Stomach smooth muscle (tissue), 2 donors: ENCODE measurements at regions not wholly inside any gene's neighbourhood (a gene's known extent, or its start where the extent isn't known, plus 50 kb on each side); places are given as distances from the start of the nearest gene placed in this dataset.

Experiments
- H3K27ac ChIP-seq: one replicate; pipeline ENCODE4 v1.7.0; 2013; ENCODE audit warnings: mild to moderate bottlenecking, low read length, inconsistent platforms
- H3K27me3 ChIP-seq, 2 donors: one replicate each; pipeline ENCODE4 v1.7.0; 2013; ENCODE audit warnings: low read length in 2 of 2; ENCODE audit not compliant: insufficient read depth in 2 of 2, control insufficient read depth in 1 of 2
- H3K36me3 ChIP-seq, 2 donors: one replicate each; pipeline ENCODE4 v1.7.0; 2013; ENCODE audit warnings: low read length in 2 of 2; ENCODE audit not compliant: control insufficient read depth in 2 of 2, insufficient read depth in 2 of 2
- H3K4me1 ChIP-seq: one replicate; pipeline ENCODE4 v1.7.0; 2013; ENCODE audit warnings: low read length; ENCODE audit not compliant: control insufficient read depth, insufficient read depth
- H3K4me3 ChIP-seq, 2 donors: one replicate each; pipeline ENCODE4 v1.7.0; 2013; ENCODE audit warnings: low read length in 2 of 2
- H3K9ac ChIP-seq, 2 donors: one replicate each; pipeline ENCODE4 v1.7.0; 2013; ENCODE audit warnings: low read length in 2 of 2, mild to moderate bottlenecking in 1 of 2
- H3K9me3 ChIP-seq, 2 donors: one replicate each; pipeline ENCODE4 v1.7.0; 2013; ENCODE audit warnings: low read length in 2 of 2; ENCODE audit not compliant: control insufficient read depth in 2 of 2
- donor health status: healthy.
- donor health status: Pancreatic carcinoma.

DNA sequence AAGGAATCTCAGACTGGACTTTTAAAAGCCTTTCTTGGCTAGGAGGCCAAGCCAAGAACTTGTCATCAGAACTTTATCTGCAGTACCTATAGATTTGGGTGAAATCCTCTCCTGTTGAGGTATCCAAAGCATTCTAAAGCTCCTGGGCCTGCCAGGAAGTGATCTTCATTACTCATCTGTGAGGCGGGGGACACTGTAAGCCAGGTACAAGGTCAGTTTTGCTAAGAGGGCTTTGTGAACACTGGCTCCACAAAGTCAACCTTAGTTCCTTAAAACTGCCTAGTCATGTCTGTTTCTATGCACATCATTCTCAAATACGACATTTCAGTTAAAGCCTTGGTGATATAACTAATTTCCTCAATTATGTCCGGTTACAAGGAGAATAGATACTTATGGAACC, 236.7 kb downstream of the PIK3R1 start:
- Histone ChIP-seq H3K27ac (no peak overlapping the region), H3K9ac (no peak overlapping the region), H3K27me3 (no peaks in the 10 kb centered on the region), H3K4me1 (no peaks in the 10 kb centered on the region), H3K4me3 (no peak overlapping the region), H3K9me3 (no peaks in the 10 kb centered on the region), H3K36me3 (no peaks in the 10 kb centered on the region)

DNA sequence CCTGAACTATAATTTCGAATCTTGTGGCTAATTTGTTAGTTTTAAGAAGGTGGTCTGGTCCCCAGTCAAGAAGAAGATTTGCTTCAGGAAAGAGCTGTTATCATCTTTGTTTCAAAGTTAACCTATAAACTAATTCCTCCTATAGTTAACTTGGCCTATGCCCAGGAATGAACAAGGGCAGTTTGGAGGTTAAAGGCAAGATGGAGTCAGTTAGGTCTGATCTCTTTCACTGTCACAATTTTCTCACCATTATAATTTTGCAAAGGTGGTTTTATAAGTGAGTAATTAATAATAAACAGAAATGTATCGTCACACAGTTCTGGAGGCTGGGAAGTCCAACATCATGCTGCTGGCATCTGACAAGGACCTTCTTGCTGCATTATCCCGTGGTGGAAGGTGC, 238.6 kb downstream of the PIK3R1 start:
- Histone ChIP-seq H3K27me3 (no peaks in the 10 kb centered on the region), H3K4me1 (no peaks in the 10 kb centered on the region), H3K36me3 (no peaks in the 10 kb centered on the region), H3K9ac (no peak overlapping the region), H3K4me3 (no peak overlapping the region), H3K27ac (no peak overlapping the region), H3K9me3 (no peaks in the 10 kb centered on the region)

DNA sequence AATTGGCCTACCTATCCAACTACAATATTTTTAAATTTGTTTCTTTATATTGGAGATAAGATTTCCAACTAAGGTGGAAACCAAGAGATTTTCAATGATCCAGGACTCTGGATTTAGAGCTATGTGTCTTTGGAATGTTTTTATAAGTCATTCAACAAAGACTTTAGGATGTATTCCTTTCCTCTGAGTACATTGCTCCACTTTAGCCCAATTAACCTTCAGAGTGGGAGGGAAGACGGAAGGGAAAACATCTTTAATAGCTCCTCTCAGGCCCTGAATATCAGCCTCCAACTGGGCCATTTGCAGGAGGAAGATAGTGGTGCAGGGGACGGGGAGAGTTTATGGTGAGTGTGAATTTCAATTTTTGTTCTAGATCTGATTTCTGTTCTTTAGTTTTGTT, 239.2 kb downstream of the PIK3R1 start:
- no peak overlapping the region for H3K9ac ChIP-seq
- no peak overlapping the region for H3K4me3 ChIP-seq
- no peak overlapping the region for H3K27ac ChIP-seq
- no peaks in the 10 kb centered on the region for H3K36me3 ChIP-seq
- H3K9me3 ChIP-seq: no peaks in the 10 kb centered on the region
- no peaks in the 10 kb centered on the region for H3K27me3 ChIP-seq
- H3K4me1 ChIP-seq: no peaks in the 10 kb centered on the region

DNA sequence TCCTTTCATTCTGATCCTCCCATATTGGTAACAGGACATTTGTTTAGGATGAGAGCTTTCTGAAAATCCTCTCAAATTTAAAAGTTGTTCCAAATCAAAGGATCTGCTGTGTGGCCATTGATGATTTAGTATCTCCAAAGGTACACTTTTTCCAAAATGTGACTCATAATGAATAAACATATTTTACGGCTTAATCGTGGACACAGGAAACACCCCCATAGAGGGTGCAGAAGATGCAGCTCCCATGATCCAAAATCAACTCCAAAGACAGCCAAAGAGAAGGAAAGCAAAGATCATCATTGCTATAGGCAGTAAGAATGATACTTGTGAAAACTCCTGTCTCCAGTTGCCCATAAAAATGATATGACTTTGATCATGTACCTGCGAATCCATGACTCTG, 239.7 kb downstream of the PIK3R1 start:
- H3K36me3 ChIP-seq: no peaks in the 10 kb centered on the region
- H3K27ac ChIP-seq: no peak overlapping the region
- no peak overlapping the region for H3K4me3 ChIP-seq
- no peaks in the 10 kb centered on the region for H3K4me1 ChIP-seq
- H3K9me3 ChIP-seq: no peaks in the 10 kb centered on the region
- H3K27me3 ChIP-seq: no peaks in the 10 kb centered on the region
- no peak overlapping the region for H3K9ac ChIP-seq

DNA sequence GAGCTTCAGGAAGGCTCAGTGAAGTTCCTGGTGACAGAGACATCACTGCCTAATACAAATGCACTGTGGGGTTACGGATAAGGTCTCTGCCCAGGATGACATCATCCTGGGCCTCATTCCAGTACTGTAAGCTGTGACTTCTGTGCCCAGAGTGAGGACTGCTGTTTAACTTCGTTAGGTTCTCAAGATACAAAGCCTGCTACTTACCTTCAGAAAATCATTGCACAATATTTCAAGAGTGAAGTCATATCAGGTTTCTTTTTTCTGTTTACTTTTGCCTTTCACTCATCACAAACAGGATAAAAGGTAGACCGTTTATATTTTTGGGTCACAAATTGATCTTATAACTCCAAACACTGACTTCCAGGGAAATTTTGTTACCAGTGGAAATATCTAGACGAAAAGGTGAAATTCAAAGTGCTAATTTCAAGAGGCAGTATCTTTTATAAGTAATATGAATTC, 241.2 kb downstream of the PIK3R1 start:
- Histone ChIP-seq H3K36me3 (no peaks in the 10 kb centered on the region), H3K4me3 (no peak overlapping the region), H3K4me1 (no peaks in the 10 kb centered on the region), H3K27ac (no peak overlapping the region), H3K9me3 (no peaks in the 10 kb centered on the region), H3K27me3 (no peaks in the 10 kb centered on the region), H3K9ac (no peak overlapping the region)

DNA sequence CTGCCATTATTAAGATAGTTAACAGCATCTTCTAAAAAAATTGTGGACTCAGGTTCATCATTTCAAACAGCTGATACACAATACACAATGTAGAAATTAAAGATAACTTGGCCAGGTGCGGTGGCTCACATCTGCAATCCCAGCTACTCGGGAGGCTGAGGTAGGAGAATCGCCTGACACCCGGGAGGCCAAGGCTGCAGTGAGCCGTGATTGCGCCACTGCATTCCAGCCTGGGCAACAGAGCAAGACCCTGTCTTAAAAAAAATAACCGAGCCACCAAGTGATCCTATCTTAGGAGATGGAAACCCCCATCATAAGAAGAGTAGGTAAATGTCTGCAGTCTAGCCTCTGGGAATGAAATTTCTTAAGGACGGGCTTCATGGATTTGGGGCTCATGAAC, 241.7 kb downstream of the PIK3R1 start:
- Histone ChIP-seq H3K27ac (no peak overlapping the region), H3K9ac (no peak overlapping the region), H3K4me1 (no peaks in the 10 kb centered on the region), H3K36me3 (no peaks in the 10 kb centered on the region), H3K9me3 (no peaks in the 10 kb centered on the region), H3K4me3 (no peak overlapping the region), H3K27me3 (no peaks in the 10 kb centered on the region)

DNA sequence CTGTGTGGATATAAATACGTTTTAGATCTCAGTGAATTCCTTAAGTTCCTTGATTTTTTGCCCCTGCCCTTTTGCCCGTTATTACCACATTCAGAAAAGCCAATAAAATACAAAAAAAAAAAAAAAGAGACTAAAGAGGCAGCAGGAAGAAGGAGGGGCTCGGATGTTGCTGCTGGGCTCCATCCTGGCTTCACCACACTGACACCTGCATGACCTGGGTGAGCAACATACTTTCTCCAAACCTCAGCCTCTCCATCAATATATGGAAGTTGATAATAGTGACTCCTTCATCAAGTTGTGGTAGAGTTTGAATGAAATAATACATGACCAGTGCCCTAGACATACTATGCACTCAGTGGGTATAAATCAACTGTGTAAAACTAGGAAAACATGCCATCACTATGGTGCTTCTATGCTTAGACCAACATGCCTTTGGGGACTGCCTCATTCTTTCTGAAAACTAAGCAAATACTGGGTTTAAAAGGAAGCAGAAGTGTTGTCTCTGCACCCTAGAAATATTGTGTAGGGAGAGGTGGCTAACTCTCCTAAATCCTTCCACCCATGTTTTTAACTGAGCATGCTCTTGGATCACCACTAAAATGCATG, 243.0 kb downstream of the PIK3R1 start:
- no peaks in the 10 kb centered on the region for H3K9me3 ChIP-seq
- H3K27ac ChIP-seq: no peak overlapping the region
- H3K4me3 ChIP-seq: no peak overlapping the region
- H3K27me3 ChIP-seq: no peaks in the 10 kb centered on the region
- no peaks in the 10 kb centered on the region for H3K4me1 ChIP-seq
- no peak overlapping the region for H3K9ac ChIP-seq
- no peaks in the 10 kb centered on the region for H3K36me3 ChIP-seq

DNA sequence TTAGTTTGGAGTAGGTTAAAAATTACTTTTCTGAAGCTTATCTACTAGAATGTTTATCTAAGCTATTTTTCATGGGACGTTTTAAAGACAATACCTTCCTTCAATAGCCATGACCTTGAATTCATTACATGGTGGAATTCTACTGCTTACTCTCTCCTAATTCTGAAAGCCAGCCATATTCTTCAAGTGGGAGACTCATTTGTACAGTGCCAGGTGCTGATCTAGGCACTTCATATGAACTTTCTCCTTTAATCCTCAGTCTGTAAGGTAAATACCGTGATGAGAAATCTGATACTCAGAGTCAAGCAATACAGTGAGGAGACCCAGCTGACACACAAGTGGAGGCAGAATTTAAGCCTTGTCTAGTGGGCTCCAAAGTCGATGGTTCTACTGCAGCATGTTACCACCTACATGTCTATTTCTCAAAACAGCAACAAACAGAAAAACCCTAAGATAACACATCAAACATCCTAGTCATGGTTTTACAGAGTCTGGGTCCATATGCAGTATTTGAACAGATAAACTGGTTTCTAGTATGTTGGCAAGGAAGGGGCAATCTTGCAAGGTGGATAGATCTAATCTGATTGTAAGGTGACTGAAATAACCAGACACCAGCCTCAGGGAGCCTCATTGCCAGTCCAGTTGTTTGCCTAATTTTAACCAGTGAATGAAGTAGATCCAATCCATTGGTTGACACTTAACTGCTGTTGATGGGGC, 243.7 kb downstream of the PIK3R1 start:
- Histone ChIP-seq H3K4me3 (no peak overlapping the region), H3K27me3 (no peaks in the 10 kb centered on the region), H3K27ac (no peak overlapping the region), H3K36me3 (no peaks in the 10 kb centered on the region), H3K9me3 (no peaks in the 10 kb centered on the region), H3K4me1 (no peaks in the 10 kb centered on the region), H3K9ac (no peak overlapping the region)

DNA sequence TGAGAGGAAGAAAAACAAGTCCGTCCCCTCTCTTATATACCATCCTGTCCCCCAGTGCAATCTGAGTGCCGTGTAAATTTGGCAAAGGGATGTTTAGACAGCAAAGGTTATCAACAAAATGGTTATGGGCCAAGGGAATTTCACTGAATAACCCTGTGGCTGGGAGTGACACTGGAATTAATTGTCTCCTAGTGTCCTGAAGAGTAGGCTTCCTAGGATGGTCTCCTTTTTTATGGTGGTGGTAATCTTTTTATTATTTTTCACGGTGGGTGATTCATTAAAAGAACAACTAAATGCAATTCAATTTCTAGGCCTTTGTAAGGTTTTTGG, 244.2 kb downstream of the PIK3R1 start:
- H3K4me1 ChIP-seq: no peaks in the 10 kb centered on the region
- no peak overlapping the region for H3K9ac ChIP-seq
- no peaks in the 10 kb centered on the region for H3K9me3 ChIP-seq
- no peaks in the 10 kb centered on the region for H3K36me3 ChIP-seq
- no peak overlapping the region for H3K4me3 ChIP-seq
- no peak overlapping the region for H3K27ac ChIP-seq
- H3K27me3 ChIP-seq: no peaks in the 10 kb centered on the region

DNA sequence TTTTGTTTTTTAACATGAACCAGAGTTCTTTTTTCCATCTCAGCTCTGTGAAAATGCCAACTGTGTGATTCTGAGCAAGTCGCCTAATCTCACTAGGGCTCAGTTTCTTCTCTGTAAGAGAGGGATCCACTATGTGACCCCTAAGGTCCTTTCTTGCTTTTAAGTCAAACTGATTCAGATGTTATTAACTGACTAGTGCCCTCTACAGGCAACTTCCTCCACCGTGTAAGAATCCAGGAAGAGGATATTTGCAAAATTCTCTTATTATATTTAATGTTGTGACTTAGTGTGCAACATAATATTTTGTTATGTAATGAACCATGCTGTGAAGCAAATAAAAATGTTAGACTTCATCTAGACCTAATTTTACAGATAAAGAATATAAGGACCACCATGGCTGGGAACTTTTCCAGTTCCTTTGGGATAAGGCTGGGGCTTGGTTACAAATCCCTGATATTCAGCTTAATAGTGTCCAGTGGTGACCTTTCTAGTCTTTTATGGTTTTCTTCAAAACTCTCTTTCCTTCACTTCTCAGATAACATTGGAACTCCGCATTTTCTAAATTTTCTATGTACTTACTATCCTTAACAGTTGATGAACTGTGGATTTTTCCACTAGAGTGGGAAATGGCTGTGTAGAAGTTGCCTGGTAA, 244.7 kb downstream of the PIK3R1 start:
- Histone ChIP-seq H3K27ac (no peak overlapping the region), H3K4me3 (no peak overlapping the region)

DNA sequence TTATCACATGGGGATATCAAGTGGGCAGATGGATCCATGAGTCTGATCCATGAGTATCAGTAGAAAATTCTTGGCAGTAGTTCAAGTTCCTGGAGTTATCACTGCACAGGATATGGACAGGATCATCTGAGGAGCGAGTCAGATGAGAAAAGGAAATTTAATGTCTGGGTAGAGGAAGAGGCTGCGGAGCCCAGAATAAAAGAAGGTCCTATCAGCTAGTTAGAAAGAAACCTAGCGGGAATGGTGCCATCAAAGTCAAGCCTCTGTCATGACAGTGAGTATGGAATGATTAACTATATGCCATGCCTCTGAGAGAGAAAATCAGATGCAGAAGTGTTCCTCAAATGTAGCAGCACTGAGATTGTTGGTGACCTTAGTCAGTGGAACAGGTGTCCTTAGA, 248.1 kb downstream of the PIK3R1 start:
- no peak overlapping the region for H3K4me3 ChIP-seq
- H3K27me3 ChIP-seq: no peaks in the 10 kb centered on the region
- H3K27ac ChIP-seq: no peak overlapping the region
- no peaks in the 10 kb centered on the region for H3K36me3 ChIP-seq
- no peaks in the 10 kb centered on the region for H3K4me1 ChIP-seq
- no peaks in the 10 kb centered on the region for H3K9me3 ChIP-seq
- H3K9ac ChIP-seq: no peak overlapping the region

More for the DNA sequence above, 244.7 kb downstream of the PIK3R1 start:
- H3K4me1 ChIP-seq: no peaks in the 10 kb centered on the region
- no peaks in the 10 kb centered on the region for H3K36me3 ChIP-seq
- H3K9ac ChIP-seq: no peak overlapping the region
- H3K9me3 ChIP-seq: no peaks in the 10 kb centered on the region
- H3K27me3 ChIP-seq: no peaks in the 10 kb centered on the region
